Pulmonary artery endothelial cell (primary cell): ENCODE measurements at regions not wholly inside any gene's neighbourhood (a gene's known extent, or its start where the extent isn't known, plus 50 kb on each side); places are given as distances from the start of the nearest gene placed in this dataset.

Source experiments
- DNase-seq: peaks from one replicate; pipeline ENCODE4 v3.0.0-alpha.2; 2011; ENCODE audit warnings: low read depth, low spot score

DNA sequence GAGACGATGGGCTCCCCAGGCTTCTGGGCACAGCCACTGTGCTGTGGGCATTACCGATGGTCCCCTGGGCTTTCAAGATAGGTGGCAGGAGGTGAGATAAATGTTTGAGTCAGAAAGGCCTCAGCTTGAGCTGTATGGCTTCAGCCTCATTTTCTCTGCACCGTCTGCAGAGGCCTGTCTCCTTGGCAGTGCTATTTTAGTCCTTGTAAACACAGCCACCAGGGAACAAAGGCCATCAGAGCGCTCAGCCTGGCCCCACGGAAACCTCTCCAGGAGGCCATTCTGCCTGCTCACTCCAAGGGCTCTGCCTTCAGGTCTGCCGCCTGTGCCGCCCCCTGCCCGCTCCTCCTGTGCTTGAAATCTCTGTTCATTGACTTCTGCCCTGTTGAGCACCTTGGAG lies 1424.9 kb downstream of the TBC1D22A start:
- DNase-seq, result no peak

DNA sequence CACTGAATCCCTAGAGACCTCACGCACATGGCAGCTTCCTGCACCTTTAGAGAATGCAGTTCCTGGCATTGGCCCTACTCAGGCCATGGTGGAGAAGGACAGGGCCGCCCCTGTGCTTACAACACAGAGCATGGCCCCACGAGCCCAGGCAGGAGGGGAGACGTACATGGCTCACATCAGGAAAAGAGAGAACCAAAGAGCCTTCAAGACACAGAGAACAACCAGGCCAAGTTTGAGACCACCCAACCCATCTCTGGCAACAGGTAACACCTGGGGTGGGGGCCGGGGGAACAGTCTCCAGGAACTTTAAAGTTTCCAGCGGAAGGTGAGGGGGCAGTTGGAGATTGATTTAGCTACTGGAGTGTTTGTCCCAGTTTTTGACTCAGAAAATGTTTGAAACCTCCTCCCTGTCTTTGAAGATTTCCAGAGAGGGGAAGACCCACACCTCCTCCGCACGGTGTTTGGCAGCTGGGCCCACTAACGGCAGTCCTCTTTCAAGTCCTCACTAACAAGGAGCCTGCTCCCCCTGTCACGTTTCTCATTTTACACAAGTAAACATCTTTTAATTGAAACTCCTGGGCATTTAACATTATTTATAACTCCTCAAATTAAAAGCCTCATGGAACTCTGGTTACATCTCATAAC lies 1423.8 kb downstream of the TBC1D22A start:
- DNase-seq, result no peak

DNA sequence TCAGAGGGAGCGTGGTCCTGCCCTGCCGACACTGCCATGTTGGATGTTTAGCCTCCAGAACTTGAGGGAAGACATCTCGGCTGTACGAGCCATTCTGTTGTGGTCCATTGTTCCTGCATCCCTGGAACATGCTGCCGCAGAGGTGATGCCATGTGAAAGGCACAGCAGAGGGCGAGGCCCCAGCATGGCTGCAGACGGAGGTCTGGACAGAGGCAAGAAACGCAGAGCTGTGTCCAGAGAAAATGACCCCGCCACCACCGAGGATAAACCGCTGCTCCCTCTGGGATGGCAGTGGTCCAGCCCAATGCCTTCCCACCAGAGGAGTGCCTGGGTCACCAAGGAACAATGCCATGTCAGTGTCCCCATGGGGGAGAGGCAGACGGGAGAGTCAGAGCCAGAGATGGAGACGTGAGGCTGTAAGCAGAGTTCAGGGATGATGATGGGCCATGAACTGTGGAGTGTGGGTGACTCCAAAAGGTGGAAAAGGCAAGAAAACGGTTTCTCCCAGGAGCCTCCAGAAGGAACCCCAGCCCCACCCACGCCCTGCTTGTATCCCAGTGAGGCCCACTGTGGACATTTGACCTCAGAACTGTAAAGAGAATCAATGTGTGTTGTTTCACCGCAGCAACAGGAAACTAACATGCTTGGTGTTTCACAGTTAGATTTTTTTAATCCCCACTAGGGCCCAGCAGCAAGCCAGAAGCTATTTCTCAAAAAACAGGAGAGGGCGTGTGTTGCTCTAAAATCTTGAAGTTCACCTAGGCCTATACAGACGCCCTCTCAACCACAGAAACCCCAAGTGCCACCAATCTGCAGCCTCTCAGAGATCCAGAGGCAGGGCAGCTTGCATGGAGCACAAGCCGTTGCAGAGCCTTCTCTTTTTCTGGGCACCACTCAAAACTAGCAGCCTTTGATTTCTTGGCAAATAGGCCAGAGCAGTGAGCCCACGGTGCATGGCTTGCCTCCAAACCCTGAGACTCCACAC lies 1422.9 kb downstream of the TBC1D22A start:
- DNase-seq, result no peak

- DNase-seq, result no peak
Observed at GRCh38 chr22:48182846-48183805, 1420.7 kb downstream of the TBC1D22A start.

DNA sequence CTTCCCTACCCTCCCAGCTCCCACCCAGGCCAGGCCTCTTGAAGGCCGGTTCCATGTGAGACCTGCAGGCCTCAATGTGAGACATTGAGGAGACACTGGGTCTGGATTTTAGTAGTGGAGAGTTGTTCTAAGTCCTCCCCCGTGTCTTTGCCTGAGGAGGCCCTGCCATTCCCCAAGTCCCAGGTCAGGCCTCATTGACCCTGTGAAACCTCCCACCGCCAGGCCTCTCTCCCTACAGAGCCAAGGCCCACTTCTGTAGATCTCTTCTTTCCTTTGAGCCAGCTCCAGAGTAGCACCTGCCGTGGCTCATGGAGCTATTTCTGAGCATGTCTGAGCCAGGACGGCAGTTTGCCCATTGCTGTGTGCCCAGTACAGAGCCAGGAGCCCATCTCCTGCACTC lies 1419.6 kb downstream of the TBC1D22A start:
- DNase-seq, result no peak

- DNase-seq, result no peak
Observed at GRCh38 chr22:48181263-48181955, 1419.0 kb downstream of the TBC1D22A start.

GRCh38 chr22:48180631-48181030 lies 1418.2 kb downstream of the TBC1D22A start:
- no peak for DNase-seq

GRCh38 chr22:48179571-48180546 lies 1417.4 kb downstream of the TBC1D22A start:
- no peak for DNase-seq

DNA sequence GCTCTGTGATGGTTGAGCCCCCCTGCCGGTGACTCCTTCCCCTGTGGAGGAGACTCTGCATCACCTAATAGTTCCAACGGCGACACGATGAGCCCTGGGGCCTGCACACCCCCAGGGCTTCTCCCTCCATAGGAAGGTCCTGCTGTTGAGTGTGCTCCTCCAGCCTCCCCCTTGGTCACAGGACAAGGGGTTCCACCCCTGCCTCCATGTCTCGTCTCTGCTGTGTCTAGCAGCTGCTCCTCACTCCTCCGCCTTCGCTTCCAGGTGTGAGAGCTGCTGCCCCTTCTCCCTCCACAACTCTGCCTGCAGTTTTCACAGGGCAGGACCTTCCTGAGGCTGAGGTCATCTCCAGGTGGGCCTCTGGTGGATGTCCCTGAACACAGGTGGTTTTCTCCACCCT lies 1416.1 kb downstream of the TBC1D22A start:
- no peak for DNase-seq

DNA sequence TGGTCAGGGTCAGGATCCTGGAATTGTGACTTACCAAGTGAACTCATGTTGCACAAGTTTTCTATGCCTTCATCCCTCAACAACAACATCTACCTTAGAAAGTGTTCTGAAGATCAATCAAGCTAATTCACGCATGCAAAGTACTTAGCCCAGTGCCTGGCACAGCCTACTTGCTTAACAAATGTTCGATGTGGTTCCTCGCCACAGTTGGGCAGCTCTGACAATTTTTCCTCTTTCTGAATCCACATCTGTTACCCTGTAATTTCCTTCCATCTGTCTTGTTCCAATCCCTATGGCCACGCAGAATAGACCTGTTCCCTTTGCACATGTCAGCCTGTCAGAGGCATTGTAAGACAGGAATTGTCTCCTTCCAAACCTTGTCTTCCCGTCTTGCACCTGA lies 1415.2 kb downstream of the TBC1D22A start:
- DNase-seq, result no peak

GRCh38 chr22:48175721-48176120 lies 1413.3 kb downstream of the TBC1D22A start:
- DNase-seq, result no peak

GRCh38 chr22:48173773-48174160 lies 1411.3 kb downstream of the TBC1D22A start:
- DNase-seq, result no peak

DNA sequence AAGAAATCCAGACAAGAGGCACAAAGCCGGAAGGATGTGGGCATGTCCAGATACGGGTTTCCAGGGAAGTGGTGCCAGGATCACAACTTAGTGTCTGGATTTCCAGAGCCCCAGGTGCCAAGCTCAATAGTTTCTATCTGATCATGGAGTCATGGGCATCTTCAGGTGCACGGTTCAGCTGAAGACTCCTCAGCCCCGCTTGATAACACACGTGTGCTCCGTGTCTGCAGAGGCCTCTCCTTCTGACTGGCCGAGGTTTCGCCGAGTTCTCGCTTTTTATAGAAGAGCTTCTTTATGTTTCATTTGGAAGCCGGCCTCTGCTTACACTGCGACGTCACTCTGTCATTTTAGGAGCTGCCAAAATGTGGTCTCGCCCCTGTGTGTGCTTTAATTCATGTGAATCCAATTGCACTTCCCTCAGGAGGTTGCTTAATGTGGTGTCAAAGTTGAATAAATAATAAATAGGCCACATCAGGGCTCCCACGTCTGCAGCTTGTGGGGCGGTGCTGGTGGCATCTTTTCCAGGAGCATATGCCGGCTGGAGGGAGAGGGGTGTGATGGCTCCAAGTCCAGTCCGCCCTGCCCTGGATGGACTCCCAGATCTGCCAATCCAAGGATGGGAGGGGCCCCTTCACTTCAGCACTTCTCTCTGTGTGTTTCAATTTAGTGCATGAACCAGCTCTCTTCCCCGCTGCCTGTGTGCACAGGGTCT lies 1410.8 kb downstream of the TBC1D22A start:
- DNase-seq, result no peak

GRCh38 chr22:48171271-48171691 lies 1408.8 kb downstream of the TBC1D22A start:
- no peak for DNase-seq

DNA sequence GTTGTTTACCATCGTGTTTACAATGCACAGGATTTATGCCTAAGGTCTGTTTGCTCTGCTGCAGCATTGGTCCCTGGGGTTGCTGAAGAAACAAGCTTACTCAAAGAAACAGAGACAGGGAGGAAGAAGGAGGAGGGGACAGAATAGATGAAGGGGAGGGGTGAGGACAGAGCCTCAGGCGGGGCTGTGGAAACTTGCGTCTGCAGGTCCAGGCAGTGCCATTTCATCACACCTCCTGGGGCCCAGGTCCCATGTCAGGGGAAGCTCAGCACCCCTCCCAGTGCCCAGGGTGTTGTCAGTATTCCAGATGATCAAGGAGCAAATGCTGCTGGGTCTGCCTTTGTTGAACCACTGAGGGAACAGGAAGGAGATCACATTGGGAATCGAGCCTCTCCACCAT lies 1406.8 kb downstream of the TBC1D22A start:
- DNase-seq, result no peak

- DNase-seq, result no peak
Observed at GRCh38 chr22:48167238-48167637, 1404.8 kb downstream of the TBC1D22A start.

DNA sequence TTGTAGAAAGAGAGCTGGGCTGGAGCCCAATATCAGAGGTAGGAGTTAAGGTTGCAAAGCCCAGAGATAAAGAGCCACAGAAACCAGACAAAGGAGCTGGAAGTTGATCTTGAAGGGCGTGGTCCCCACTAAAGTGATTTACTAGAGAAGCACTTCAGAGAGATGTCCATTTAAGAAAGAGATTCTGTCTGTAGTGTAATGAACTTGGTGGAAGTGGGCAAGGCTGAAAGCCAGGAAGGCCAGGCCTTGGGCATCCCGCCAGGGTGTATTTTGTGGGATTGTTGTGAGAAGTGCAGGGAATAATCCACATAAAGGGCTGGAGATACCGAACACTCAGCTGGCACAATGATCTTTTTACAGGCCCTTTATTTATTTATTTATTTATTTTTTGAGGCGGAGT lies 1398.8 kb downstream of the TBC1D22A start:
- no peak for DNase-seq

DNA sequence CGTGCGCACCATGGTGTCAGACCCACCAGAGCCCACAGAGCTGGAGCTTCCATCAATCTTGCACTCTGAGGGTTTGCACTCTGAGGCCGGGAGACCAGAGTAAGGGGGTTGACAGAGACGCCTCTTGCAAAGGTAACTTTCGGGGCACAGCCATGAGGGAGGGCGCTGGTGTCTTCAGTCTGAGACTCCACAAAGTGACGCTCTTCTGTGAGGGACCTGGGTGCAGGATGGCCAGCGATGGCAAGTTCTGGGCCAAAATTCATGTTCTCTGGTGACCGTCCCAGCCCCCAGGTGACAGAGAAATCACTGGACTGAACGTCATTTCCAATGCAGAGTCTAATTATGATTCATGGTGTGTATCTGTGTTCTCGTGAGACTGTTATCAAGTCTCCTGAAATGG lies 1395.2 kb downstream of the TBC1D22A start:
- DNase-seq, result no peak
